ENCODE measurements at regions not wholly inside any gene's neighbourhood (a gene's known extent, or its start where the extent isn't known, plus 50 kb on each side); places are given as distances from the start of the nearest gene placed in this dataset.

DNA sequence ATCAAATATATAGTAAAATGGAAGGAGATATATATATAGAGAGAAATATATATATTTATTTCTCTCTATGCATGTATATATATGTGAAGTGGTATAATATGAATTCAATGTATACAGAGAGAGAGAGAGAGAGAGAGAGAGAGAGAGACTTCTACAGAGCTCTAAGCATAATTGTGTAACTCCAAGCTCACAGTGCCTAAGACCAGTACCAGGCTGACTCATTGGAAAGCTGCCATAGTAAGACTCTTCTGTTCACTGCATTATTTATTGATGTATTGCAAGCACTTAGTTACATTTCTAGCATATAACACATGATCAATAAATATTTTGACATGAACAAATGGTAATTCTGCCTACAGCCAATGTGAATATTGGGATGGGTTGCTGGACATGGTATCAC, 1734.7 kb downstream of the SLITRK1 start:
- TF ChIP-seq, protein P1, sequence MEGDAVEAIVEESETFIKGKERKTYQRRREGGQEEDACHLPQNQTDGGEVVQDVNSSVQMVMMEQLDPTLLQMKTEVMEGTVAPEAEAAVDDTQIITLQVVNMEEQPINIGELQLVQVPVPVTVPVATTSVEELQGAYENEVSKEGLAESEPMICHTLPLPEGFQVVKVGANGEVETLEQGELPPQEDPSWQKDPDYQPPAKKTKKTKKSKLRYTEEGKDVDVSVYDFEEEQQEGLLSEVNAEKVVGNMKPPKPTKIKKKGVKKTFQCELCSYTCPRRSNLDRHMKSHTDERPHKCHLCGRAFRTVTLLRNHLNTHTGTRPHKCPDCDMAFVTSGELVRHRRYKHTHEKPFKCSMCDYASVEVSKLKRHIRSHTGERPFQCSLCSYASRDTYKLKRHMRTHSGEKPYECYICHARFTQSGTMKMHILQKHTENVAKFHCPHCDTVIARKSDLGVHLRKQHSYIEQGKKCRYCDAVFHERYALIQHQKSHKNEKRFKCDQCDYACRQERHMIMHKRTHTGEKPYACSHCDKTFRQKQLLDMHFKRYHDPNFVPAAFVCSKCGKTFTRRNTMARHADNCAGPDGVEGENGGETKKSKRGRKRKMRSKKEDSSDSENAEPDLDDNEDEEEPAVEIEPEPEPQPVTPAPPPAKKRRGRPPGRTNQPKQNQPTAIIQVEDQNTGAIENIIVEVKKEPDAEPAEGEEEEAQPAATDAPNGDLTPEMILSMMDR (IDR thresholded peaks at IDR 0.05; ENCODE audit: extremely low read depth in 1 of 2, insufficient read depth in 1 of 2, low read depth in 1 of 2, low read length in 2 of 2), result no peak
- no peak for TF ChIP-seq POLR2A (IDR thresholded peaks at IDR 0.05; ENCODE audit: low read depth, low read length)
- no peak for TF ChIP-seq EZH2 (IDR thresholded peaks at IDR 0.05; ENCODE audit: borderline replicate concordance, low read depth, low read length, severe bottlenecking)
- no peak for TF ChIP-seq FOS (IDR thresholded peaks at IDR 0.05; ENCODE audit: borderline replicate concordance, insufficient read depth, low read length)

Data from endothelial cell of umbilical vein (primary cell).